ENCODE measurements at regions not wholly inside any gene's neighbourhood (a gene's known extent, or its start where the extent isn't known, plus 50 kb on each side); places are given as distances from the start of the nearest gene placed in this dataset.

- H3K27me3 ChIP-seq (ENCODE audit: low read depth, low read length): no peaks in the 10 kb centered on the region
- H3K27ac ChIP-seq (ENCODE audit: low read length): no peak overlapping the region
- no peaks in the 10 kb centered on the region for H3K9me3 ChIP-seq (ENCODE audit: control insufficient read depth in 1 of 2, low read length in 2 of 2)
- no peaks in the 10 kb centered on the region for H3K36me3 ChIP-seq (ENCODE audit: control insufficient read depth in 1 of 2, insufficient read depth in 2 of 2, low read length in 2 of 2)
- peaks cover 3 to 8% of the 10 kb centered on the region in 2 donors for H3K4me1 ChIP-seq (ENCODE audit: control insufficient read depth in 1 of 2, insufficient read depth in 2 of 2, low read length in 2 of 2)
- no peak overlapping the region for H3K4me3 ChIP-seq (ENCODE audit: low read depth in 1 of 2, low read length in 2 of 2)
Observed at GRCh38 chr6:29884261-29884660, 56.6 kb downstream of the HLA-G start.

GRCh38 chr6:29886701-29887100, 55.6 kb upstream of the HLA-A start:
- no peaks in the 10 kb centered on the region for H3K9me3 ChIP-seq (ENCODE audit: control insufficient read depth in 1 of 2, low read length in 2 of 2)
- no peaks in the 10 kb centered on the region for H3K27me3 ChIP-seq (ENCODE audit: low read depth, low read length)
- peaks cover 0 to 5% of the 10 kb centered on the region in 2 donors for H3K36me3 ChIP-seq (ENCODE audit: control insufficient read depth in 1 of 2, insufficient read depth in 2 of 2, low read length in 2 of 2)
- H3K27ac ChIP-seq (ENCODE audit: low read length): peak overlapping the region; percentile 92
- peak overlapping the region; percentile 74 to 78 for H3K4me3 ChIP-seq (ENCODE audit: low read depth in 1 of 2, low read length in 2 of 2)
- H3K4me1 ChIP-seq (ENCODE audit: control insufficient read depth in 1 of 2, insufficient read depth in 2 of 2, low read length in 2 of 2): peaks cover 3 to 8% of the 10 kb centered on the region in 2 donors

DNA sequence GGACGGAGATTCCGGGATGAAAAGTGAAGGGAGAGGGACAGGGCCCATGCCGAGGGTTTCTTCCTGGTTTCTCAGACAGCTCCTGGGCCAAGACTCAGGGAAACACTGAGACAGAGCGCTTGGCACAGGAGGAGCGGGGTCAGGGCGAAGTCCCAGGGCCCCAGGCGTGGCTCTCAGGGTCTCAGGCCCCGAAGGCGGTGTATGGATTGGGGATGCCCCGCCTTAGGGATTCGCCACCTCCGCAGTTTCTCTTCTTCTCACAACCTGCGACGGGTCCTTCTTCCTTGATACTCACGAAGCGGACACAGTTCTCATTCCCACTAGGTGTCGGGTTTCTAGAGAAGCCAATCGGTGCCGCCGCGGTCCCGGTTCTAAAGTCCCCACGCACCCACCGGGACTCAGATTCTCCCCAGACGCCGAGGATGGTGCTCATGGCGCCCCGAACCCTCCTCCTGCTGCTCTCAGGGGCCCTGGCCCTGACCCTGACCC, 55.0 kb upstream of the HLA-A start:
- H3K4me3 ChIP-seq (ENCODE audit: low read depth in 1 of 2, low read length in 2 of 2): peak overlapping the region; percentile 74 to 78
- H3K4me1 ChIP-seq (ENCODE audit: control insufficient read depth in 1 of 2, insufficient read depth in 2 of 2, low read length in 2 of 2): peaks cover 3 to 8% of the 10 kb centered on the region in 2 donors
- no peaks in the 10 kb centered on the region for H3K9me3 ChIP-seq (ENCODE audit: control insufficient read depth in 1 of 2, low read length in 2 of 2)
- peak overlapping the region; percentile 92 for H3K27ac ChIP-seq (ENCODE audit: low read length)
- H3K27me3 ChIP-seq (ENCODE audit: low read depth, low read length): no peaks in the 10 kb centered on the region
- H3K36me3 ChIP-seq (ENCODE audit: control insufficient read depth in 1 of 2, insufficient read depth in 2 of 2, low read length in 2 of 2): peaks cover 0 to 5% of the 10 kb centered on the region in 2 donors

- Histone ChIP-seq H3K9me3 (ENCODE audit: control insufficient read depth in 1 of 2, low read length in 2 of 2) (no peaks in the 10 kb centered on the region), H3K36me3 (ENCODE audit: control insufficient read depth in 1 of 2, insufficient read depth in 2 of 2, low read length in 2 of 2) (peaks cover 0 to 8% of the 10 kb centered on the region in 2 donors), H3K4me3 (ENCODE audit: low read depth in 1 of 2, low read length in 2 of 2) (peak overlapping the region; percentile 74 to 78), H3K27me3 (ENCODE audit: low read depth, low read length) (no peaks in the 10 kb centered on the region), H3K27ac (ENCODE audit: low read length) (peak overlapping the region; percentile 92), H3K4me1 (ENCODE audit: control insufficient read depth in 1 of 2, insufficient read depth in 2 of 2, low read length in 2 of 2) (peaks cover 3 to 8% of the 10 kb centered on the region in 2 donors)
Observed at GRCh38 chr6:29887819-29888776, 54.2 kb upstream of the HLA-A start.
